NT2/D1 (cell line): ENCODE measurements at regions not wholly inside any gene's neighbourhood (a gene's known extent, or its start where the extent isn't known, plus 50 kb on each side); places are given as distances from the start of the nearest gene placed in this dataset.

Experiments used
- SUZ12 ChIP-seq: IDR thresholded peaks from 2 replicates; pipeline ENCODE4 v1.6.1; 2011; ENCODE audit not compliant: insufficient read length, insufficient read depth; ENCODE audit errors: extremely low read depth
- YY1 ChIP-seq: IDR thresholded peaks from 2 replicates; pipeline ENCODE4 v1.6.1; 2011; ENCODE audit not compliant: insufficient read length, insufficient read depth
- ZNF274 ChIP-seq: IDR thresholded peaks from 2 replicates; pipeline ENCODE4 v1.6.1; 2011; ENCODE audit warnings: mild to moderate bottlenecking, low read depth, low read length

DNA sequence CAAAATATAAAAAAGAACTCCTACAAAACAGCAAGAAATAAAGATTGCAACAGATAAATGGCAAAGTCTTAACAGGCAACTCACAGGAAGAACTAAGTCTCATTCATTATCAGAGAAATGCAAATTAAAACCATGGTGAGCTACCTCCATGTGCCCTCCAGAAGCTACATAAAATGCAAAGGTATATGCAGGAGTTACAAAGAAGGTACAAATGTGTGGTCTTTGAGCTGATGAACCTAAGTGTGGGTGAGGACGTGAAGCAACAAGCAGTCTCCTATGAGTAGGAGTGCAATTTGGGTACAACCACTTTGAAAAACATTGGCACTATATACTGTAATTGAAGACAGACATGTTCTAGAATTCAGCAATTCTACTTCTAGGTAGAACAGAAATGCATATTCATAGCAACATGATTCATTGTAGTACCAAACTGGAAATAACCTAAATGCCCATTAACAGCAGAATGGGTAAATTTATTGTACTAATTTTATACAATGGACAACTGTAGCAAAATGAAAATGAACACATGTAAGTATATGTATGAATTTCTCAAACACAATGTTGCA lies 61.6 kb upstream of the KCNMA1 start:
- TF ChIP-seq ZNF274, result no peak
- no peak for TF ChIP-seq YY1
- no peak for TF ChIP-seq SUZ12
